Heart left ventricle (tissue), 13 donors: ENCODE measurements at regions not wholly inside any gene's neighbourhood (a gene's known extent, or its start where the extent isn't known, plus 50 kb on each side); places are given as distances from the start of the nearest gene placed in this dataset.

Experiments used
- POLR2A ChIP-seq, 2 donors: fragments of 450-650 bp; IDR thresholded peaks; one replicate each; pipeline ENCODE4 v1.6.1; 2017; ENCODE audit warnings: antibody characterized with exemption in 2 of 2, mild to moderate bottlenecking in 2 of 2, moderate library complexity in 2 of 2
- TF ChIP-seq, protein P1 (sequence below), 12 donors: fragments of 200-600 bp; sonication (generic) in 4 of 12; IDR thresholded peaks; one replicate each; pipeline versions ENCODE4 v1.5.0 to v1.8.0; 2018 to 2022; ENCODE audit warnings: antibody characterized with exemption in 12 of 12, mild to moderate bottlenecking in 5 of 12
- donor health status: ischemic (EF 13 %, LVEDD 7.1; RV severe dilation, severe dysfunction).
- donor health status: DM: no; HTN: yes; CAD: no.
- donor health status: DM: no; HTN: no; CAD: no.
- donor health status: ischemic (EF 25% LVEDD 6.9; RV normal size, moderate dysfunction).
- donor health status: ischemic (EF 25% LVEDD 5.7; RV mildly dilated, moderate dysfunction).
- donor health status: ischemic (EF 35%, LVEDD 5.7; RV mildly dilated, moderate dysfunction).
- donor health status: nonischemic (EF 11% LVEDD 7.7; RV severe dilation, severe dysfunction).
- donor health status: DM: yes; HTN: yes; CAD: no.
- donor health status: PGD.
- donor health status: ischemic (EF 29% LVEDD 5.4; RV normal size, mild dysfunction).
- donor health status: nonischemic (EF 23%, LVEDD 6.1; RV moderate dilation, normal function).

DNA sequence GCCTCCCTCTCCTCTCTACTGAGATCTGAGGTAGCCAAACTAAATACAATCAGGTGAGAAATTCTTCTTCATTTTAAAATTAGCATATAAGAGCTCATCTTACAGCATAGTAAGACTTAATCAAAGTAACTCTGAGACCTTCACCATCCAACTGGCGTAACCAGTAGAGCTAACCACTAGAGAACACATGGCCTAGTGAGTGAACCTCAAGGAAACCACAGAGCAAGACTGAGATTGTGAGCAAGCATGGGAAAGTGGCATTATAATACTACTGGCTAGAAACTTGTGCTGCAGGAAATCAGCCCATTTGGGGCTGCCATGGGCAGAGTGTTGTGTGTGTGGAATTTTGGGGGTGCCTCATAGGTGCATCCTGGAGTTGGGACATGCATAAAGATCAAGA lies 61.1 kb upstream of the SPHKAP start:
- TF ChIP-seq, protein P1, sequence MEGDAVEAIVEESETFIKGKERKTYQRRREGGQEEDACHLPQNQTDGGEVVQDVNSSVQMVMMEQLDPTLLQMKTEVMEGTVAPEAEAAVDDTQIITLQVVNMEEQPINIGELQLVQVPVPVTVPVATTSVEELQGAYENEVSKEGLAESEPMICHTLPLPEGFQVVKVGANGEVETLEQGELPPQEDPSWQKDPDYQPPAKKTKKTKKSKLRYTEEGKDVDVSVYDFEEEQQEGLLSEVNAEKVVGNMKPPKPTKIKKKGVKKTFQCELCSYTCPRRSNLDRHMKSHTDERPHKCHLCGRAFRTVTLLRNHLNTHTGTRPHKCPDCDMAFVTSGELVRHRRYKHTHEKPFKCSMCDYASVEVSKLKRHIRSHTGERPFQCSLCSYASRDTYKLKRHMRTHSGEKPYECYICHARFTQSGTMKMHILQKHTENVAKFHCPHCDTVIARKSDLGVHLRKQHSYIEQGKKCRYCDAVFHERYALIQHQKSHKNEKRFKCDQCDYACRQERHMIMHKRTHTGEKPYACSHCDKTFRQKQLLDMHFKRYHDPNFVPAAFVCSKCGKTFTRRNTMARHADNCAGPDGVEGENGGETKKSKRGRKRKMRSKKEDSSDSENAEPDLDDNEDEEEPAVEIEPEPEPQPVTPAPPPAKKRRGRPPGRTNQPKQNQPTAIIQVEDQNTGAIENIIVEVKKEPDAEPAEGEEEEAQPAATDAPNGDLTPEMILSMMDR (IDR thresholded peaks at IDR 0.05), result no peak
- TF ChIP-seq POLR2A (IDR thresholded peaks at IDR 0.05), result no peak
